ENCODE measurements at regions not wholly inside any gene's neighbourhood (a gene's known extent, or its start where the extent isn't known, plus 50 kb on each side); places are given as distances from the start of the nearest gene placed in this dataset.

- Histone ChIP-seq H3K4me2 (ENCODE audit: insufficient read depth, low read length) (no peak overlapping the region), H3K27ac (ENCODE audit: extremely low read depth, low read depth, low read length) (no peak overlapping the region), H4K20me1 (replicated peaks; ENCODE audit: control insufficient read depth, insufficient read depth, low read length) (no peaks in the 10 kb centered on the region), H2AFZ (ENCODE audit: low read depth, low read length) (no peak overlapping the region), H3K9me3 (replicated peaks; ENCODE audit: control insufficient read depth, insufficient read depth, low read depth, low read length) (no peaks in the 10 kb centered on the region), H3K27me3 (ENCODE audit: control insufficient read depth in 2 of 2, insufficient read depth in 2 of 2, low read length in 2 of 2) (no peaks in the 10 kb centered on the region; a peak in 2 of 5 replicates), H3K36me3 (ENCODE audit: control insufficient read depth, insufficient read depth, low read length) (no peaks in the 10 kb centered on the region), H3K4me1 (replicated peaks in 1 of 2; ENCODE audit: control insufficient read depth in 2 of 2, insufficient read depth in 2 of 2, low read length in 2 of 2) (no peaks in the 10 kb centered on the region), H3K79me2 (ENCODE audit: control insufficient read depth, insufficient read depth, low read length) (no peaks in the 10 kb centered on the region), H3K9ac (ENCODE audit: insufficient read depth in 1 of 2, low read depth in 2 of 2, low read length in 2 of 2) (no peak overlapping the region), H3K4me3 (no peak overlapping the region), H3K9me1 (ENCODE audit: control insufficient read depth, insufficient read depth, low read length) (no peaks in the 10 kb centered on the region)
- no peak for ATAC-seq
- DNase-seq (ENCODE audit: extremely low read depth in 1 of 4, low spot score in 3 of 4), result no peak
- ChIA-PET CTCF (ENCODE audit: low intra/inter-chr PET ratio) (no interaction called here), POLR2A (interaction anchor here (1.2 kb wide), 1 partner anchor 15 kb away, joined by 3 read pairs; no protein-coding TSS in a partner anchor)
- under 1% methylated on average over 7 of the region's 7 CpGs for WGBS (ENCODE audit: insufficient coverage, low coverage, missing lambda C conversion rate)
- TF ChIP-seq PBX2 (CRISPR knock-in tag; IDR thresholded peaks at IDR 0.05; ENCODE audit: low read depth) (no peak), PBX2 (tag; conservative IDR thresholded peaks at IDR 0.05; ENCODE audit: low read depth) (peak; percentile 79), MEIS2 (IDR thresholded peaks at IDR 0.05; ENCODE audit: partially characterized antibody) (peak; percentile 39), EWSR1 (IDR thresholded peaks at IDR 0.05; ENCODE audit: borderline replicate concordance, low read depth, partially characterized antibody) (no peak), NFIC (IDR thresholded peaks at IDR 0.05) (no peak), ZNF134 (CRISPR knock-in tag; conservative IDR thresholded peaks at IDR 0.05) (no peak)
- no TSS peak for BruUV-seq (replicated peaks)
- intact Hi-C loops (cut with micrococcal nuclease) (no loop called here), in situ Hi-C loops (cut with MboI) (no loop called here)
- no peak for FAIRE-seq
Measured at GRCh38 chr9:86585422-86586143, 231.4 kb upstream of the TUT7 start.

All from K562 (cell line).